ENCODE measurements at regions not wholly inside any gene's neighbourhood (a gene's known extent, or its start where the extent isn't known, plus 50 kb on each side); places are given as distances from the start of the nearest gene placed in this dataset.
"Not testable (repeated sequence)": the region's sequence is repeated elsewhere in the genome, so short reads cannot be mapped to it uniquely, and the experiment has no call there.

GRCh38 chr10:47145290-47145934 is 154.6 kb upstream of the GDF10 start:
- no peak for DNase-seq

GRCh38 chr10:47146572-47146971 is 153.4 kb upstream of the GDF10 start:
- DNase-seq: no peak

GRCh38 chr10:47147186-47147585 is 152.8 kb upstream of the GDF10 start:
- DNase-seq: no peak

- DNase-seq: no peak
These were observed 149.4 kb upstream of the GDF10 start for GRCh38 chr10:47150581-47150980.

- DNase-seq: no peak
These were observed 148.1 kb upstream of the GDF10 start for GRCh38 chr10:47151920-47152319.

GRCh38 chr10:47152861-47153349 is 147.1 kb upstream of the GDF10 start:
- DNase-seq: no peak

GRCh38 chr10:47154762-47155161 is 145.2 kb upstream of the GDF10 start:
- DNase-seq: no peak

- no peak for DNase-seq
These were observed 143.1 kb upstream of the GDF10 start for GRCh38 chr10:47156873-47157272.

GRCh38 chr10:47158116-47159071 is 141.6 kb upstream of the GDF10 start:
- no peak for DNase-seq

- DNase-seq: no peak
These were observed 140.4 kb upstream of the GDF10 start for GRCh38 chr10:47159361-47160260.

GRCh38 chr10:47160261-47160908 is 139.6 kb upstream of the GDF10 start:
- DNase-seq: no peak

GRCh38 chr10:47160967-47161366 is 139.0 kb upstream of the GDF10 start:
- DNase-seq: no peak

GRCh38 chr10:47161465-47161864 is 138.5 kb upstream of the GDF10 start:
- DNase-seq: no peak

- no peak for DNase-seq
These were observed 135.7 kb upstream of the GDF10 start for GRCh38 chr10:47164126-47164799.

GRCh38 chr10:47164800-47165128 is 135.2 kb upstream of the GDF10 start:
- no peak for DNase-seq

- DNase-seq: no peak
These were observed 134.8 kb upstream of the GDF10 start for GRCh38 chr10:47165168-47165710.

- DNase-seq: no peak
These were observed 134.1 kb upstream of the GDF10 start for GRCh38 chr10:47165711-47166404.

- DNase-seq: no peak
These were observed 133.6 kb upstream of the GDF10 start for GRCh38 chr10:47166405-47166777.

GRCh38 chr10:47166808-47167581 is 133.0 kb upstream of the GDF10 start:
- DNase-seq: not testable (repeated sequence)

- DNase-seq: no peak
These were observed 132.4 kb upstream of the GDF10 start for GRCh38 chr10:47167591-47167990.
